HG02973 (cell line): ENCODE measurements at regions not wholly inside any gene's neighbourhood (a gene's known extent, or its start where the extent isn't known, plus 50 kb on each side); places are given as distances from the start of the nearest gene placed in this dataset.

ENCODE experiments used
- ATAC-seq: cut with Tn5 transposase; IDR thresholded peaks from one replicate; pipeline ENCODE4 v1.9.1; 2021; ENCODE audit warnings: moderate library complexity; ENCODE audit not compliant: unreplicated experiment

- ATAC-seq = no peak
Measured at GRCh38 chr2:3005859-3006501, 371.6 kb downstream of the EIPR1 start.

GRCh38 chr2:3001615-3002560 lies 375.7 kb downstream of the EIPR1 start:
- ATAC-seq = no peak

- ATAC-seq = no peak
Measured at GRCh38 chr2:3000968-3001367, 376.6 kb downstream of the EIPR1 start.

- no peak for ATAC-seq
Measured at GRCh38 chr2:3000125-3000524, 377.5 kb downstream of the EIPR1 start.

- no peak for ATAC-seq
Measured at GRCh38 chr2:2998971-2999370, 378.6 kb downstream of the EIPR1 start.

GRCh38 chr2:2993172-2993692 lies 384.4 kb downstream of the EIPR1 start:
- no peak for ATAC-seq

GRCh38 chr2:2992634-2993033 lies 385.0 kb downstream of the EIPR1 start:
- ATAC-seq = no peak

- ATAC-seq = no peak
Measured at GRCh38 chr2:2985020-2985419, 392.6 kb downstream of the EIPR1 start.

- ATAC-seq = no peak
Measured at GRCh38 chr2:2981000-2981399, 396.6 kb downstream of the EIPR1 start.

GRCh38 chr2:2974982-2975381 lies 402.6 kb downstream of the EIPR1 start:
- ATAC-seq = no peak

- no peak for ATAC-seq
Measured at GRCh38 chr2:2960441-2961133, 417.0 kb downstream of the EIPR1 start.

- ATAC-seq = no peak
Measured at GRCh38 chr2:2950403-2950952, 427.1 kb downstream of the EIPR1 start.

GRCh38 chr2:2947406-2947805 lies 430.2 kb downstream of the EIPR1 start:
- ATAC-seq = no peak

- no peak for ATAC-seq
Measured at GRCh38 chr2:2942906-2943305, 434.7 kb downstream of the EIPR1 start.

- no peak for ATAC-seq
Measured at GRCh38 chr2:2942225-2942624, 435.4 kb downstream of the EIPR1 start.

GRCh38 chr2:2941205-2941604 lies 436.4 kb downstream of the EIPR1 start:
- no peak for ATAC-seq

GRCh38 chr2:2940702-2941101 lies 436.9 kb downstream of the EIPR1 start:
- ATAC-seq = no peak

- no peak for ATAC-seq
Measured at GRCh38 chr2:2940061-2940460, 437.6 kb downstream of the EIPR1 start.

- no peak for ATAC-seq
Measured at GRCh38 chr2:2939078-2939795, 438.4 kb downstream of the EIPR1 start.

GRCh38 chr2:2938481-2938880 lies 439.1 kb downstream of the EIPR1 start:
- ATAC-seq = no peak
